ENCODE measurements at regions not wholly inside any gene's neighbourhood (a gene's known extent, or its start where the extent isn't known, plus 50 kb on each side); places are given as distances from the start of the nearest gene placed in this dataset.

- Histone ChIP-seq H4K91ac (ENCODE audit: insufficient read depth, low read depth, low read length) (no peak overlapping the region), H3K4me2 (ENCODE audit: low read depth, low read length) (no peak overlapping the region), H3K4me1 (ENCODE audit: control insufficient read depth, insufficient read depth, low read length) (no peaks in the 10 kb centered on the region), H3K4ac (ENCODE audit: low read depth, low read length) (no peak overlapping the region), H3K14ac (replicated peaks; ENCODE audit: low read depth, low read length) (no peak overlapping the region), H3K79me1 (ENCODE audit: low read depth in 1 of 2, low read length in 2 of 2) (no peaks in the 10 kb centered on the region), H2AK9ac (replicated peaks; ENCODE audit: low read depth, low read length, poor library complexity) (no peak overlapping the region), H2AFZ (replicated peaks; ENCODE audit: low read length, poor library complexity) (no peak overlapping the region), H3K27me3 (ENCODE audit: control insufficient read depth, insufficient read depth, low read length) (no peaks in the 10 kb centered on the region), H3K9ac (ENCODE audit: low read depth, low read length) (no peak overlapping the region), H3K9me1 (ENCODE audit: insufficient read depth, low read length) (no peaks in the 10 kb centered on the region), H2BK5ac (ENCODE audit: low read depth, low read length, poor library complexity, severe bottlenecking) (no peak overlapping the region), H3K36me3 (ENCODE audit: control insufficient read depth, insufficient read depth, low read length) (no peaks in the 10 kb centered on the region), H4K20me1 (ENCODE audit: insufficient read depth, low read length) (no peaks in the 10 kb centered on the region), H3K18ac (ENCODE audit: low read depth, low read length) (no peak overlapping the region), H3K27ac (ENCODE audit: insufficient read depth, low read length) (no peak overlapping the region), H3K9me3 (ENCODE audit: control insufficient read depth, insufficient read depth, low read length) (peaks cover 19% of the 10 kb centered on the region), H3K23ac (ENCODE audit: low read depth, low read length) (no peak overlapping the region), H2BK120ac (ENCODE audit: low read depth, low read length) (no peak overlapping the region), H2BK20ac (ENCODE audit: low read depth, low read length) (no peak overlapping the region), H3K4me3 (ENCODE audit: insufficient read depth, low read depth, low read length) (no peak overlapping the region), H2BK15ac (ENCODE audit: low read depth, low read length) (no peak overlapping the region), H4K8ac (ENCODE audit: low read depth in 2 of 2, low read length in 2 of 2) (no peak overlapping the region), H2AK5ac (ENCODE audit: low read depth, low read length) (no peak overlapping the region), H3K56ac (ENCODE audit: extremely low read depth, insufficient read depth, low read length) (no peak overlapping the region), H4K5ac (ENCODE audit: low read depth, low read length) (no peak overlapping the region)
- dilution Hi-C loops (cut with HindIII; ENCODE audit: low sequenced_read_pairs, unreplicated experiment) (no loop called here), intact Hi-C loops (cut with micrococcal nuclease) (no loop called here), in situ Hi-C loops (cut with MboI; ENCODE audit: low sequenced_read_pairs) (no loop called here)
- BruUV-seq (replicated peaks), result no TSS peak
- 40% methylated on average over 1 of the region's 4 CpGs; no CpG with 5 or more reads in 1 of the 2 experiments for WGBS, 2 experiments (ENCODE audit: extremely low coverage in 2 of 2, insufficient read length in 1 of 2)
- TF ChIP-seq SMC3 (IDR thresholded peaks at IDR 0.05; ENCODE audit: low read depth, low read length) (no peak), MAFK (IDR thresholded peaks at IDR 0.05; ENCODE audit: low read depth, low read length) (no peak), RAD21 (IDR thresholded peaks at IDR 0.05; ENCODE audit: low read length) (no peak), USF2 (IDR thresholded peaks at IDR 0.05; ENCODE audit: low read depth, low read length) (no peak), BHLHE40 (IDR thresholded peaks at IDR 0.05; ENCODE audit: low read depth, low read length) (no peak), CEBPB (IDR thresholded peaks at IDR 0.05; ENCODE audit: low read depth, low read length) (no peak), NFE2L2 (IDR thresholded peaks at IDR 0.05; ENCODE audit: low read depth, low read length) (no peak)
- ChIA-PET POLR2A (ENCODE audit: unreplicated experiment) (no interaction called here), CTCF (no interaction called here)
- DNase-seq, result no peak
- ATAC-seq (ENCODE audit: low read depth), result no peak
Observed at GRCh38 chr15:93438310-93438709, 349.3 kb upstream of the RGMA start.
